Heart left ventricle (tissue), 16 donors: ENCODE measurements at regions not wholly inside any gene's neighbourhood (a gene's known extent, or its start where the extent isn't known, plus 50 kb on each side); places are given as distances from the start of the nearest gene placed in this dataset.

Experiments
- ATAC-seq, 4 donors: fragments of 200-7000 bp; cut with Tn5 transposase; one replicate each; pipeline ENCODE4 v1.9.1; 2020 to 2022; ENCODE audit warnings: moderate library complexity in 4 of 4, mild to moderate bottlenecking in 3 of 4, moderate number of reproducible peaks in 1 of 4
- DNase-seq, 5 donors: peaks; one replicate each; pipeline ENCODE4 v3.0.0-alpha.2; 2020
- H3K27ac ChIP-seq, 12 donors: fragments of 200-600 bp; sonication (generic) in 4 of 12; one replicate each; pipeline versions ENCODE4 v1.5.0 to v1.8.0; 2016 to 2022; ENCODE audit warnings: mild to moderate bottlenecking in 2 of 12
- H3K27me3 ChIP-seq, 9 donors: fragments of 200-600 bp; sonication (generic) in 2 of 9; one replicate each; pipeline versions ENCODE4 v1.5.1 to v1.8.0; 2016 to 2022; ENCODE audit warnings: mild to moderate bottlenecking in 3 of 9
- H3K36me3 ChIP-seq, 9 donors: fragments of 200-600 bp; sonication (generic) in 2 of 9; one replicate each; pipeline versions ENCODE4 v1.5.0 to v1.8.0; 2018 to 2022; ENCODE audit warnings: mild to moderate bottlenecking in 2 of 9
- H3K4me1 ChIP-seq, 12 donors: fragments of 200-600 bp; sonication (generic) in 4 of 12; one replicate each; pipeline versions ENCODE4 v1.5.0 to v1.8.0; 2016 to 2022; ENCODE audit warnings: mild to moderate bottlenecking in 3 of 12
- H3K4me3 ChIP-seq, 12 donors: fragments of 200-600 bp; sonication (generic) in 4 of 12; one replicate each; pipeline versions ENCODE4 v1.5.0 to v1.8.0; 2017 to 2022; ENCODE audit warnings: mild to moderate bottlenecking in 9 of 12, moderate library complexity in 4 of 12
- H3K9me3 ChIP-seq, 12 donors: fragments of 200-600 bp; sonication (generic) in 4 of 12; one replicate each; pipeline versions ENCODE4 v1.5.0 to v1.8.0; 2016 to 2022; ENCODE audit warnings: mild to moderate bottlenecking in 1 of 12
- POLR2A ChIP-seq, 2 donors: fragments of 450-650 bp; IDR thresholded peaks; one replicate each; pipeline ENCODE4 v1.6.1; 2017; ENCODE audit warnings: antibody characterized with exemption in 2 of 2, mild to moderate bottlenecking in 2 of 2, moderate library complexity in 2 of 2
- WGBS, 4 donors: extraction: QIAGEN DNeasy Blood & Tissue Kit in 2 of 4; methylation state at CpG; one replicate each; pipeline versions ENCODE4 v1.1.5 to v1.1.7; 2013 to 2018; 5-methylcytosine and 5-hydroxymethylcytosine counted together
- intact Hi-C, 10 donors: fragments of 100-400 bp; cut with DNase I; formaldehyde crosslinking; loops; one replicate each; pipeline versions ENCODE4 v1.11.1 to v1.14.2; 2022
- TF ChIP-seq, protein P1 (sequence below), 12 donors: fragments of 200-600 bp; sonication (generic) in 4 of 12; IDR thresholded peaks; one replicate each; pipeline versions ENCODE4 v1.5.0 to v1.8.0; 2018 to 2022; ENCODE audit warnings: antibody characterized with exemption in 12 of 12, mild to moderate bottlenecking in 5 of 12
- donor health status: ischemic (EF 13 %, LVEDD 7.1; RV severe dilation, severe dysfunction).
- donor health status: healthy with polysubstance abuse.
- donor health status: DM: no; HTN: yes; CAD: no.
- donor health status: DM: no; HTN: no; CAD: no.
- donor health status: ischemic (EF 25% LVEDD 6.9; RV normal size, moderate dysfunction).
- donor health status: ischemic (EF 25% LVEDD 5.7; RV mildly dilated, moderate dysfunction).
- donor health status: healthy.
- donor health status: DM: yes; HTN: yes; CAD: no.
- donor health status: ischemic (EF 35%, LVEDD 5.7; RV mildly dilated, moderate dysfunction).
- donor health status: nonischemic (EF 11% LVEDD 7.7; RV severe dilation, severe dysfunction).
- donor health status: DM: yes; HTN: yes; CAD: no.
- donor health status: PGD.
- donor health status: ischemic (EF 29% LVEDD 5.4; RV normal size, mild dysfunction).
- donor health status: nonischemic (EF 23%, LVEDD 6.1; RV moderate dilation, normal function).

DNA sequence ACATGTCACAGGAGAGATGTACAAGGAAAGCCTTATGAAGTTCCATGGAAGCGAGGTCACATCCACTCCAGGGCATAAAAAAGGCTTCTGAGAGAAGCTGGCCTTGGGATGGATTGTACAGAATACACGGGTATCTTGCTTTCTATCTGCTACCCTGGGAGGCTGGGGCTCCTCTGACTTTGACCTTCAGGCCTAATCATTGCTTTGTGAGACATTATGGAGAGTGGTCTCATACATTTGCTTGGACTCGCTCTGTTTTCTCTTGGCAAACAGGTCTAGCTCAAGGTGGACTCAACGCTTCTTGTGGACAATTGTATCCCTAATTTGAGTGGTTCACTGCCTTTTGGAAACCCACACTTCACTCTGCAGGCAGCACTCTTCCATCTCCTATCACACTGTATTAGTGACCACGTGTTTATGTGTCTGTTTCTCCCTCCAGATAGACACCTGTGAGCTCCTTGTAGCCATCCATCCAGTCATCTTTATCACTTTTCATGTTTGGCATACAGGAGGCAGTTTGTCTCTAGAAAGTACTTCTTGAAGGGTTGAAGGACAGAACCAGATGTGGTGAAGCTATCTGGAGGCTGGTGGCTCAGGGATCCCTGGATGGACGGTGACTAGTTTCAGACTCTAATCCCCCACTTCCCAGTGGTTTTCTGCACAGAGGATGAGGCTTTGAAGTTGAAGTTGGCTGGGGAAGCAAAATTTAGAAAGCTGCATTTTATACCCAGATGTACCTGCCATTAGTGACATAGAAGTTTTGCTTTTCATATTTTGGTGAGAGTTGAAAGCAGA is 267.8 kb downstream of the CYRIA start:
- no peaks in the 10 kb centered on the region for H3K27me3 ChIP-seq
- no peak for DNase-seq
- intact Hi-C loops, result no loop called here
- no peaks in the 10 kb centered on the region for H3K9me3 ChIP-seq
- WGBS, 4 donors, result 80 to 85% (median 84%) methylated on average over 6 of the region's 6 CpGs
- peaks cover 0 to 6% (median 0%) of the 10 kb centered on the region in 12 donors for H3K4me1 ChIP-seq
- no peaks in the 10 kb centered on the region for H3K36me3 ChIP-seq
- TF ChIP-seq, protein P1, sequence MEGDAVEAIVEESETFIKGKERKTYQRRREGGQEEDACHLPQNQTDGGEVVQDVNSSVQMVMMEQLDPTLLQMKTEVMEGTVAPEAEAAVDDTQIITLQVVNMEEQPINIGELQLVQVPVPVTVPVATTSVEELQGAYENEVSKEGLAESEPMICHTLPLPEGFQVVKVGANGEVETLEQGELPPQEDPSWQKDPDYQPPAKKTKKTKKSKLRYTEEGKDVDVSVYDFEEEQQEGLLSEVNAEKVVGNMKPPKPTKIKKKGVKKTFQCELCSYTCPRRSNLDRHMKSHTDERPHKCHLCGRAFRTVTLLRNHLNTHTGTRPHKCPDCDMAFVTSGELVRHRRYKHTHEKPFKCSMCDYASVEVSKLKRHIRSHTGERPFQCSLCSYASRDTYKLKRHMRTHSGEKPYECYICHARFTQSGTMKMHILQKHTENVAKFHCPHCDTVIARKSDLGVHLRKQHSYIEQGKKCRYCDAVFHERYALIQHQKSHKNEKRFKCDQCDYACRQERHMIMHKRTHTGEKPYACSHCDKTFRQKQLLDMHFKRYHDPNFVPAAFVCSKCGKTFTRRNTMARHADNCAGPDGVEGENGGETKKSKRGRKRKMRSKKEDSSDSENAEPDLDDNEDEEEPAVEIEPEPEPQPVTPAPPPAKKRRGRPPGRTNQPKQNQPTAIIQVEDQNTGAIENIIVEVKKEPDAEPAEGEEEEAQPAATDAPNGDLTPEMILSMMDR (IDR thresholded peaks at IDR 0.05), result no peak
- no peak for TF ChIP-seq POLR2A (IDR thresholded peaks at IDR 0.05)
- H3K4me3 ChIP-seq, result no peak overlapping the region
- ATAC-seq, result no peak
- H3K27ac ChIP-seq, result no peak overlapping the region

DNA sequence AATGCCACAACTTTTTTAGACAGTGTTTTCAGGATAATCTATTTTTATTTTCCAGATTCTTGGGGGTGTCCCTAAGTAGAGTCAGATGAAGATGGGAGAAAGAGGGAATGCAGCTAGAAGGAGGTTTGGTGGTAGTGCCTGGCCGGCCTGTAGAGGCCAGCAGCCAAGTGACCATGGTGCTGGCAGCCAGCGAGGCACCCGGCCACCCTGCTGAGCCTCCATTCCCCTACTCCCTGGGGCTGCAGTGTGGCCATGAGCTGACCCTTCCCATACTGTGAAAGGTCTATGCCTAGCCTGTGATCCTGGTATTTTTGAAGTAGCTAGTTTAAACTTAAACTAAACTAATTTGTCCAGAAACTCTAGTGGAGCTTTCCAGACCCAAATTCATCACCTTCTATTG is 268.6 kb downstream of the CYRIA start:
- WGBS, 4 donors, result 87 to 95% (median 91%) methylated on average over 3 of the region's 3 CpGs
- intact Hi-C loops, result no loop called here
- Histone ChIP-seq H3K27me3 (no peaks in the 10 kb centered on the region), H3K27ac (no peak overlapping the region), H3K9me3 (no peaks in the 10 kb centered on the region), H3K4me3 (no peak overlapping the region), H3K4me1 (peaks cover 0 to 6% (median 0%) of the 10 kb centered on the region in 12 donors), H3K36me3 (no peaks in the 10 kb centered on the region)
- DNase-seq (no peak), ATAC-seq (no peak)
- TF ChIP-seq POLR2A (IDR thresholded peaks at IDR 0.05), result no peak
- TF ChIP-seq, protein P1 (IDR thresholded peaks at IDR 0.05), result no peak

DNA sequence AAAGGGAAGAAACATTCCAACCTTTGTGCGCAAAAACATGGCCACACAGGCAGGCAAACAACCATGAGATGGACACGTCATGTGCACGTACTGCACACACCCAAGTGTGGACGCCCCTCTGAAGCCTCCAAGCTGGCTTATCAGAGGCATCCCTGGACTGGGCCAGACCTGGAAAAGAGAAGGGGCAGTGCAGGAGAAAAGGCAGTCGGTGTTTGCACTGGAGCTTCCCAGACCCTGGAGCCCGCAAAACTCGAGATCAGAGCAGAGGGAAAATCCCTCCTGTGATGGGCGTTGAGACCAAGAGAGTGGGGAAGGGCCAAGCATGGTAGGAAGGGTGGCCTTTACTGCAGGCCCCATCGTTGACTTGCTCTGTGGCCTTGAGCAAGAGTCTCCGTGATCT is 269.5 kb downstream of the CYRIA start:
- Histone ChIP-seq H3K4me1 (peaks cover 0 to 6% (median 0%) of the 10 kb centered on the region in 12 donors), H3K27me3 (no peaks in the 10 kb centered on the region), H3K36me3 (no peaks in the 10 kb centered on the region), H3K27ac (no peak overlapping the region), H3K9me3 (no peaks in the 10 kb centered on the region), H3K4me3 (no peak overlapping the region)
- DNase-seq (no peak), ATAC-seq (no peak)
- TF ChIP-seq POLR2A (IDR thresholded peaks at IDR 0.05), result no peak
- TF ChIP-seq, protein P1 (IDR thresholded peaks at IDR 0.05), result no peak
- 82 to 91% (median 86%) methylated on average over 10 of the region's 10 CpGs for WGBS, 4 donors
- intact Hi-C loops, result no loop called here

DNA sequence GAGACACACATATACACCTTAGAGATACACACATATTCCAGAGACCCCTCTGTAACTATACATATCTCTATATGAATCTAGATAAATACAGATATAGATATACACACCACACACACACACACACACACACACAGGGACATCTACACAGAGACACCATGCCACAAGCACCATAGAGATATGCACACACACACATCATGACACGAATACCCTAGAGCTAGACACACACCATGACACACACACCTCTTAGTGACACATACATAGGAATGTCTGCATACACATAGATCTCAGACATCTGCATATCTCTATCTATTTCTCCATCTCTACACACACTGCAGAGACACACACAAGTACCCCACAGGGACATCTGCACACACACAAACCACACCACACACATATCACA is 270.0 kb downstream of the CYRIA start:
- Histone ChIP-seq H3K4me3 (no peak overlapping the region), H3K36me3 (no peaks in the 10 kb centered on the region), H3K9me3 (no peaks in the 10 kb centered on the region), H3K27ac (no peak overlapping the region), H3K4me1 (peaks cover 0 to 6% (median 0%) of the 10 kb centered on the region in 12 donors), H3K27me3 (no peaks in the 10 kb centered on the region)
- 83 to 94% (median 88%) methylated on average over 1 of the region's 1 CpG for WGBS, 4 donors
- TF ChIP-seq, protein P1 (IDR thresholded peaks at IDR 0.05), result no peak
- DNase-seq, result no peak
- no peak for ATAC-seq
- intact Hi-C loops, result no loop called here
